ENCODE measurements at regions not wholly inside any gene's neighbourhood (a gene's known extent, or its start where the extent isn't known, plus 50 kb on each side); places are given as distances from the start of the nearest gene placed in this dataset.

DNA sequence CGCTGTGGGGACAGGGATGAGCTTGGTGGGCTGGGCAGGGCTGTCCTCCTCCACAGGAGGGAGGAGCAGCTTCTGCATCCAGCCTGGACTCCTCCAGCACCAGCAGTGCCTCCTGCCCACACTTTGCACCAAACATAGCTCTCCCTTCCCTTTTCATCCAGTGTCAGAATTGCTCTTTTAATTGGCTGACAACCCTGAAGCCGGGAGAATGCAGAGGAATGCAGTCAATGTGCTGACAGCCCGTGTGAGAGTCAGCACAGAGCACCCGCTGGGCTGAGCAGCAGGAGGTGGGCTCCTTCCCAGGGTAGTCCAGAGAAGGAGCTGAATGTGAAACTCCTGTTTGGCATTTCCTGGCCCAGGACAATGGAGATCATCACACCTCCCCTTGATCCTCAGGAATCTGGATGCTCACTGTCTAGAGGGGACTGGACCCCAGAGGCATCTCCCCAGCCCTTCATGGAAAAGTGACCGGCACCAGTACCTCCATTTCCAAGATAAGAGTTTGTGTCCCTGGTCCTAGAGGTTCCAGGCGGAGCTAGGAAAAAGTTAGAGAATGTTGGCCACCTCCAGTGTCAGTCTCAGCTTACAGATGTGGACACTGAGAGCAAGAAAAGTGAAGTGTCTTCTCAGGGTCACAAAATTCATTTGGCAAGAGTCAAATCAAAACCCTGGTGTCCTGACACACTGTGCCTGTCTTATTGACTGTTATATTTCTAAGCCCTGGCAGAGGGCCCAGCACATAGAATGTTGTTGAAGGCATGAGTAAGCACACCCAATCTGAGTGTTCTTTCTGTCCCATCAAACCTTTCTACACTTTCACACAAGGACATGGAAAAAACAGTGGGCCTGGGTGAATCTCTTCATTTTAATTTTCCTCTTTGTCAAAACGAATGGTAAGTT, 202.1 kb downstream of the SNX18 start:
- DNase-seq (ENCODE audit: low read depth in 1 of 2, low spot score in 1 of 2) = no peak

GRCh38 chr5:54718656-54719055, 201.1 kb downstream of the SNX18 start:
- DNase-seq (ENCODE audit: low read depth in 1 of 2, low spot score in 1 of 2) = no peak

- DNase-seq (ENCODE audit: low read depth in 1 of 2, low spot score in 1 of 2) = no peak
Measured at GRCh38 chr5:54717870-54718269, 200.3 kb downstream of the SNX18 start.

DNA sequence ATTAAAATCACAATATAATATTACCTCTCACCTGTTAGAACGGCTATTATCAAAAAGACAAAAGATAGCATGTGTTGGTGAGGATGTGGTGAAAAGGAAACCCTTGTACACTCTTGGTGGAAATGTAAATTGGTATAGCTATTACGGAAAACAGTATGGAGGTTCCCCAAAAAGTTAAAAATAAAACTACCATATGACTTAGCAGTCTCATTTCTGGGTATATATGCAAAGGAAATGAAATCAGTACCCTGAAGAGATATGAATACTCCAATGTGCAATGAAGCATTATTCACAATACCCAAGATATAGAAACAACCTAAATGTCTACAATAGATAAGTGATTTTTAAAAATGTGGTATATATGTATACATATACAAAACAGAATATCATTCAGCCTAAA, 199.9 kb downstream of the SNX18 start:
- DNase-seq (ENCODE audit: low read depth in 1 of 2, low spot score in 1 of 2) = no peak

DNA sequence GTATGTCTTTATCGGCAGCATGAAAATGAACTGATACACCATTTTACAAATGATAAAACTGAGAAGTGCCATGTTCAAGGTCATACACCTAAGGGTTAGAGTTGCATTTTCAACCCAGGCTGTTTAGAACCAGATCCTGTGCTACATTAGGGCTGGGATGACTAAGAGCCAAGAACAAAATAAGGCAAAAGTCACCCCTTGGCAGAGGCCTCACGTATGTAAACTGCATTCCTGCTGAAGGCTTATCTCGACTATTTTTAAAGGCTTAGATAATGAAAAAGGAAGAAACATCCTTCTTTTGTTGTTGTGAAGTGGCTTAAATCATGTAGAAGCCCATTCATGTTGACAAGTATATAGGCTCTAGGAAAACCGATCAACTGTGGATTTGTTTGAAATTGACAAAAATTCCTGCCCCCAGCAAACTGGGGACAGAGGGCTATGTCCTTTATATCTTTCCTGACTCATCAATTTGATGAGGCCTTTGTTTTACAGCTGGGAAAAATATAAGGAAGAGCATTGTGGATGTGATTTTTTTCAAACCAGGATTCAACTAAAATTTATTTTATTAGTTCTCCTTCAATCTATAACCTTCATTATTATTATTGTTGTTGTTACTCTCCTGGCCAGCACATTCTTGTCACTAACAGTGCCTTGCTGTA, 196.5 kb downstream of the SNX18 start:
- no peak for DNase-seq (ENCODE audit: low read depth in 1 of 2, low spot score in 1 of 2)

GRCh38 chr5:54709096-54709495, 191.5 kb downstream of the SNX18 start:
- no peak for DNase-seq (ENCODE audit: low read depth in 1 of 2, low spot score in 1 of 2)

- DNase-seq (ENCODE audit: low read depth in 1 of 2, low spot score in 1 of 2) = no peak
Measured at GRCh38 chr5:54707841-54708240, 190.3 kb downstream of the SNX18 start.

DNA sequence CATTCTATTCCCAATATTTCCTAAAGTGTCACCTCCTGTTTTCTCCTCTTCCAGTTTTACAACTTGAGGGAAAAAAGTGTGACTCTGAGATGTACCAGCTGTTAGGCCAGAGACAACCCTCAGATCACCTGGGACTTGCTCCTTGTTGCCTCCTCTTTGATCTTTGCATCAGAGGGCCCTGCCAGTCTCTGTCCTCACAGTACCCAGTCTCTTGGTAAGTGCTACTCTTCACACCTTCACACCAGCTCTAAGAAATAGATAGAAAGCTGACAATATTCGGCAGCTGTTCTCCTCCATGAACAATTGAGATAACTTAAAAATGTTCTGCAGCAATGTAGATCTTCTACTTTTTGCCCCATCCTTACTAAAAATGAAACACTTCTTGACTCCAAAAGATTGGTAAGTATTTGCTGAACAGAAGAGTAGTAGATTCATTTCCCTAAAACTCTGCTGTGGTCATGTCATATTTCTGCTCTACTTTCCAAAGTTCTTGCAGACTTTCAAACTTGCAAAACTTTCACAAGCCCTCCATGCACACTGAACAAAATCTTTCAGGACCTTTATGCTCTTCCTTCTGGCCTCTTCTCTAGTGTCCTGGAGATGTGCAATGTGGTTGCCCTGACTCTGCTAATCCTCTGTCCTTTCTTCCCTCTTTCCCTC, 188.6 kb downstream of the SNX18 start:
- DNase-seq (ENCODE audit: low read depth in 1 of 2, low spot score in 1 of 2) = no peak

DNA sequence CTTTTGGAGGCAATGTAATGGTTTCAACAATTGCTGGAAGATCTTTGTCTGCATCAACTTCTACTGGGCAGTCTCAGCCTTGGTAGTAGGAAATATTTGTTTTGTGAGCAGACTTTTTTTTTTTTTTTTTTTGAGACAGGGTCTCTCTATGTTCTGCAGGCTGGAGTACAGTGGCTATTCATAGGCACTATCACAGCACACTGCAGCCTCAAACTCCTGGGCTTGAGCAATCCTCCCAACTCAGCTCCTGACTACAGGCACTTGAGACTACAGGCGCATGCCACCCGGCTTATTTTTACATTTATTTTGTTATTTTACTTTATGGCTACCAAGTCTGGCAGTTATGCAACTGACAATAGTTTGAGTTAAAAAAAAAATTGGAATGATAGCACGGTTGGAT, 187.3 kb downstream of the SNX18 start:
- DNase-seq (ENCODE audit: low read depth in 1 of 2, low spot score in 1 of 2) = no peak

- DNase-seq (ENCODE audit: low read depth in 1 of 2, low spot score in 1 of 2) = no peak
Measured at GRCh38 chr5:54704333-54704732, 186.8 kb downstream of the SNX18 start.

GRCh38 chr5:54703565-54704255, 186.2 kb downstream of the SNX18 start:
- no peak for DNase-seq (ENCODE audit: low read depth in 1 of 2, low spot score in 1 of 2)

GRCh38 chr5:54703133-54703532, 185.6 kb downstream of the SNX18 start:
- DNase-seq (ENCODE audit: low read depth in 1 of 2, low spot score in 1 of 2) = no peak

DNA sequence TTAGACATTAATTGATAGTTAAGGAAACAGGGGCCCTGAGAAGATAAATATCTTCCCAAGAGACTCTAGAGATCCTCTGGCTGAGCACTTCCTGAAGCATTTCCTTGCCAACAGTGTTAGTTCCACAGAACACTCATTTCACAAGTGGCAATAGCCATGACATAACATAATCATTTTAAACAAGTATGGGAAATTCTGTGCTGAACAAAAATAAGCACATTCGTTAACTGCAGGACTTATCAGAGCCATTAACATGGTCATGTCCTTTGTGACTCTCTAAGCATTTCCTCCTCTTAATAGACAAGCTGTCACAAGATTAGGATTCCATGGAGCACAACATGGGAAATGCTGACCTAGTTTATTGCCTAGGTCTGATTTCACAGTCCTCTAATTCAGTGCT, 184.9 kb downstream of the SNX18 start:
- DNase-seq (ENCODE audit: low read depth in 1 of 2, low spot score in 1 of 2) = no peak

GRCh38 chr5:54700986-54701578, 183.5 kb downstream of the SNX18 start:
- no peak for DNase-seq (ENCODE audit: low read depth in 1 of 2, low spot score in 1 of 2)

GRCh38 chr5:54696931-54697330, 179.4 kb downstream of the SNX18 start:
- no peak for DNase-seq (ENCODE audit: low read depth in 1 of 2, low spot score in 1 of 2)

- DNase-seq (ENCODE audit: low read depth in 1 of 2, low spot score in 1 of 2) = no peak
Measured at GRCh38 chr5:54696346-54696745, 178.8 kb downstream of the SNX18 start.

DNA sequence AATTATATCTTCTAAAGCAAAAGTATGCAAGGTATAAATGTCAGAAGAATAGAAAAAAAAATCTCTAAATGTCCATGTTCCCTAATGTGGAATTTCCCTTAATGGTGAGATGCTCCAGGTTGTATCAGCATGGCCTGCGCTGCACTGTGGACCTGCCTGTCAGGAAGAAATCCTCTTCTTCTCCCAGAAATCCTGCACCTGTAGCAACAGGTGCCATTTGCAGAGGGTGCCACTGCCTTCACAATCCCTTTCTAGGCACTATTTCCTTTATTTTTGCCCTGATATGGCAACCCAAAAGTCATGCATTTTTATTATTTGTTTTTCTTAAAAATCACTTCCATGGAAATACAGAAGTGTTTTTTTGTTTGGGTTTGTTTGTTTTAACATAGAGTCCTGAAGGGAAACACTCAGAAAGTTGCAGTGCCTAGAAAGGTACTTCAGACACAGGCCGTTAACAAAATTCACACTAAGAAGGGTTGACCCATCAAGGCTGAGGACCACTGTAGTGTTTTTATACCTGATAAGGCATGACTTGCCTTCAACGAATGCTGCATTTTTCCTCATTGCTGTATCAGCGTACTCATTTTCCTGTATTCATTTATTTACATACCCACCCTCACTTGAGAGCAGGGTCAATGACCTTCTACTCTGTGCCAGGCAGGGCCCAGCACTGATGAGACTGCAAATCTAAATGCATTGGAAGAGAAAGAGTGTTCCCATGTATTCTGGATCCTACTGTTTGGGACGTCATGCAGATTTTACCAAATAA, 177.8 kb downstream of the SNX18 start:
- no peak for DNase-seq (ENCODE audit: low read depth in 1 of 2, low spot score in 1 of 2)

DNA sequence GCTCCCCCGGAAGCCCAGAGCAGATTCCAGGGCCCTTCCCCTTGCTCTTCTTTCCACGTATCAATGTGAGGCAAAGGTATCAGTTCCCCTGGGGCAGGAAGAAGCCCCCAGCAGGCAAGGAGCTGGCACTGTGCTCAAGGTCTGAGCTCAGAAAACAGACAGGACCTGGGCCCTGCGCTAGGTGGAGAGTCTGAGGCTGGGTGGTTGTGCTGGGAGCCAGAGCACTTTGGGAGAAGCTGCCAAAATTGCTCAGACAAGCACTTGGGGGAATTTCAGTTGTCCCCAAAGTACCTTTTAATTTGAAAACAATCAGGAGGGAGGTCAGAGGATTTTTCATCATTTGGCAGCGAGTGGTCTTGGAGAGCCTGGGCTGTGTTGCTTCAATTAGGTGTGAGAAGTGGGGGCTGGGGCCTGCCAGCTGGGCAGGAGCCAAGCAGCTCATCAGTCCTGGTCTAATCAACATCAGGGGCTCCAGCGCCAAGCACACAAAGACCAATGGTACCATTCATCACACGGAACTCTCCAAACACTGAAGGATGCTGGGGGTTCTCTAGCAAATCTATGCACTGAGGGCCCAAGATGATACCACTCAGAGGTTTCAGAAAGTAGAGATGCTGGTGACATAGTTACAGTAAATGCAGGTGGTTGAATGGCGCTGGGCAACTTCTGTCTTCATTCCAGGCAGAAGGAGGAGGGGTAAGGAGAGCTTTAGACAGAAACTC, 176.5 kb downstream of the SNX18 start:
- DNase-seq (ENCODE audit: low read depth in 1 of 2, low spot score in 1 of 2) = no peak

DNA sequence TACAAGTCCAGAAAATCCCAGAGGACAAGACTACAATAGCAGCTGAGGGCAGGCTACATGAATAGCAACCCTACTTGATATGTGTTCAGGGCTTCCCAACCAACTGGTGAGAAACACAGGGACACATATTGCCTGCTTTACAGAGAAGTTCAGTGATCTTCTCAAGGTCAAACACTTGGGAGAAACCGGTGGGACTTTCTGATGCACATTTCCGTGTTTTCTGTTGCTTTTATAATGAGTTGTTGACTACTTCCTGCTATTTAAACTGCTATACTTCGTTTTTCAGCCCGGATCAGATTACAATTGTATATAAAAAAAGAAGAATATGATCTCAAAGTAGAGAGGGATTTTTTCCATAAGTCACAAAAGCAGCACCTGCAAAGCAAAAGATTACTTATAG, 175.1 kb downstream of the SNX18 start:
- no peak for DNase-seq (ENCODE audit: low read depth in 1 of 2, low spot score in 1 of 2)

DNA sequence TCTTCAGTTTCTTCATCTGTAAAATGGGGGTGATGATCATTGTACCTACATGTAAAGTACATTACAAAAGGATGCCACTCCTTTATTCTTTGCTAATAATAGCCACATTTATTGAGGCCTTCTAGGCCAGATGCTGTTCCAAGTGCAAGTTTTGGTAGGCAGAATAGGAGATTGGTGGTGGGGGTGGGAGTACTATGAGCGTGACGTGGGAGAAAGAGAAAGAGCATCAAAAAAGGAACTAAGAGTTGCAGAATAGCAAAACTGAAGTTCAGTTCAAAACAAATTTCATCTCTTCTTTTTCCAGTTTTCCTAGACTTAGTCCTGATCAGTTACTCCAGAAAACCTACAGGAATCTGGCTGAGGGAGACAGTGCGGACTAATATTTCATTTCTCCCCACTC, 174.1 kb downstream of the SNX18 start:
- DNase-seq (ENCODE audit: low read depth in 1 of 2, low spot score in 1 of 2) = no peak
